ENCODE measurements at regions not wholly inside any gene's neighbourhood (a gene's known extent, or its start where the extent isn't known, plus 50 kb on each side); places are given as distances from the start of the nearest gene placed in this dataset.

- Histone ChIP-seq H3F3A (ENCODE audit: low read depth) (no peaks in the 10 kb centered on the region), H3K4me3 (no peak overlapping the region), H4K20me1 (ENCODE audit: low read depth) (no peaks in the 10 kb centered on the region), H3K9ac (no peak overlapping the region), H3K79me2 (ENCODE audit: low read depth) (no peaks in the 10 kb centered on the region), H3K27me3 (peaks cover 3% of the 10 kb centered on the region), H3K9me3 (ENCODE audit: low read depth) (no peaks in the 10 kb centered on the region), H3K36me3 (no peaks in the 10 kb centered on the region), H3K27ac (no peak overlapping the region), H3K4me1 (no peaks in the 10 kb centered on the region), H3K4me2 (no peak overlapping the region), H2AFZ (replicated peaks) (no peak overlapping the region)
- Mint-ChIP-seq H3K36me3 (peaks cover 2% of the 10 kb centered on the region), H3K4me1 (no peaks in the 10 kb centered on the region), H3K9me3 (peaks cover 20% of the 10 kb centered on the region), H3K27ac (no peak overlapping the region), H3K27me3 (ENCODE audit: insufficient read depth, low read depth) (no peaks in the 10 kb centered on the region), H3K4me3 (no peak overlapping the region)
- DNase-seq (ENCODE audit: low spot score), result no peak
- TF ChIP-seq EZH2 (IDR thresholded peaks at IDR 0.05), result no peak
- no peak for TF ChIP-seq EZH2phosphoT487 (IDR thresholded peaks at IDR 0.05)
- TF ChIP-seq CTCF (IDR thresholded peaks at IDR 0.05), result no peak
These were observed 132.8 kb upstream of the GADL1 start for GRCh38 chr3:31027191-31027761.

GRCh38 chr3:31027914-31028313, 133.5 kb upstream of the GADL1 start:
- H3K27me3 Mint-ChIP-seq (ENCODE audit: insufficient read depth, low read depth), result no peaks in the 10 kb centered on the region
- H3K27ac Mint-ChIP-seq, result no peak overlapping the region
- H3K9me3 ChIP-seq (ENCODE audit: low read depth), result no peaks in the 10 kb centered on the region
- no peaks in the 10 kb centered on the region for H3K36me3 ChIP-seq
- H3K79me2 ChIP-seq (ENCODE audit: low read depth), result no peaks in the 10 kb centered on the region
- H3K36me3 Mint-ChIP-seq, result peaks cover 2% of the 10 kb centered on the region
- peaks cover 20% of the 10 kb centered on the region for H3K9me3 Mint-ChIP-seq
- no peak overlapping the region for H2AFZ ChIP-seq (replicated peaks)
- no peak overlapping the region for H3K4me3 Mint-ChIP-seq
- no peaks in the 10 kb centered on the region for H3K4me1 Mint-ChIP-seq
- H3K9ac ChIP-seq, result no peak overlapping the region
- H3K27me3 ChIP-seq, result peaks cover 1% of the 10 kb centered on the region
- TF ChIP-seq EZH2 (IDR thresholded peaks at IDR 0.05), result no peak
- H3K4me3 ChIP-seq, result no peak overlapping the region
- no peak for DNase-seq (ENCODE audit: low spot score)
- H3K4me1 ChIP-seq, result no peaks in the 10 kb centered on the region
- no peaks in the 10 kb centered on the region for H3F3A ChIP-seq (ENCODE audit: low read depth)
- H3K27ac ChIP-seq, result no peak overlapping the region
- H4K20me1 ChIP-seq (ENCODE audit: low read depth), result no peaks in the 10 kb centered on the region
- no peak overlapping the region for H3K4me2 ChIP-seq

- no peak overlapping the region for H3K9ac ChIP-seq
- no peaks in the 10 kb centered on the region for H3K36me3 ChIP-seq
- H3K4me3 ChIP-seq, result no peak overlapping the region
- Mint-ChIP-seq H3K9me3 (peaks cover 20% of the 10 kb centered on the region), H3K4me1 (no peaks in the 10 kb centered on the region), H3K27ac (no peak overlapping the region), H3K36me3 (peaks cover 2% of the 10 kb centered on the region), H3K4me3 (no peak overlapping the region), H3K27me3 (ENCODE audit: insufficient read depth, low read depth) (no peaks in the 10 kb centered on the region)
- H3K9me3 ChIP-seq (ENCODE audit: low read depth), result no peaks in the 10 kb centered on the region
- DNase-seq (ENCODE audit: low spot score), result no peak
- H2AFZ ChIP-seq (replicated peaks), result no peak overlapping the region
- no peak overlapping the region for H3K4me2 ChIP-seq
- no peaks in the 10 kb centered on the region for H3K79me2 ChIP-seq (ENCODE audit: low read depth)
- no peaks in the 10 kb centered on the region for H3F3A ChIP-seq (ENCODE audit: low read depth)
- no peaks in the 10 kb centered on the region for H3K27me3 ChIP-seq
- TF ChIP-seq EZH2phosphoT487 (IDR thresholded peaks at IDR 0.05) (no peak), CTCF (IDR thresholded peaks at IDR 0.05) (no peak), EZH2 (IDR thresholded peaks at IDR 0.05) (no peak)
- H4K20me1 ChIP-seq (ENCODE audit: low read depth), result no peaks in the 10 kb centered on the region
- H3K27ac ChIP-seq, result no peak overlapping the region
- H3K4me1 ChIP-seq, result no peaks in the 10 kb centered on the region
These were observed 134.3 kb upstream of the GADL1 start for GRCh38 chr3:31028766-31029165.

- TF ChIP-seq EZH2 (IDR thresholded peaks at IDR 0.05) (no peak), EZH2phosphoT487 (IDR thresholded peaks at IDR 0.05) (no peak), CTCF (IDR thresholded peaks at IDR 0.05) (no peak)
- no peak for DNase-seq (ENCODE audit: low spot score)
- Histone ChIP-seq H3K4me3 (no peak overlapping the region), H3K9me3 (ENCODE audit: low read depth) (no peaks in the 10 kb centered on the region), H3K27me3 (no peaks in the 10 kb centered on the region), H3K4me2 (no peak overlapping the region), H3K9ac (no peak overlapping the region), H3K36me3 (no peaks in the 10 kb centered on the region), H3K4me1 (no peaks in the 10 kb centered on the region), H3K79me2 (ENCODE audit: low read depth) (no peaks in the 10 kb centered on the region), H3K27ac (no peak overlapping the region), H3F3A (ENCODE audit: low read depth) (no peaks in the 10 kb centered on the region), H2AFZ (replicated peaks) (no peak overlapping the region), H4K20me1 (ENCODE audit: low read depth) (no peaks in the 10 kb centered on the region)
- Mint-ChIP-seq H3K27me3 (ENCODE audit: insufficient read depth, low read depth) (no peaks in the 10 kb centered on the region), H3K4me3 (no peak overlapping the region), H3K4me1 (no peaks in the 10 kb centered on the region), H3K9me3 (peaks cover 20% of the 10 kb centered on the region), H3K36me3 (peaks cover 2% of the 10 kb centered on the region), H3K27ac (no peak overlapping the region)
These were observed 135.2 kb upstream of the GADL1 start for GRCh38 chr3:31029706-31030105.

All from neural progenitor cell (in vitro differentiated cells).